IMR-90 (cell line): ENCODE measurements at regions not wholly inside any gene's neighbourhood (a gene's known extent, or its start where the extent isn't known, plus 50 kb on each side); places are given as distances from the start of the nearest gene placed in this dataset.
A peak's percentile ranks its signal among the peaks of the same experiment; 100 is the strongest.

Experiments
- ATAC-seq: fragments of 200-7000 bp; cut with Tn5 transposase; 2 replicates; pipeline ENCODE4 v1.9.1; 2020; ENCODE audit warnings: low read depth, mild to moderate bottlenecking, moderate library complexity
- BruUV-seq: library from RNA; stranded (reverse); fragments of 400-500 nt; replicated peaks from 2 replicates; lab custom pipeline; 2021; lab: Mats Ljungman, UMichigan
- CTCF ChIA-PET: fragments of 300-600 bp; formaldehyde crosslinking; extraction: SDS; loops from one replicate; lab custom pipeline; 2021; ENCODE audit warnings: antibody characterized with exemption; lab: Yijun Ruan, JAX
- POLR2A ChIA-PET: fragments of 300-600 bp; sonication (Branson Sonifier 250); formaldehyde crosslinking; loops from one replicate; lab custom pipeline; 2022; ENCODE audit warnings: antibody characterized with exemption; ENCODE audit not compliant: unreplicated experiment; lab: Charles Lee
- DNase-seq: peaks from one replicate; pipeline ENCODE4 v3.0.0; 2013
- H2AFZ ChIP-seq: replicated peaks from 2 replicates; pipeline ENCODE3; 2013; ENCODE audit warnings: low read length, mild to moderate bottlenecking; ENCODE audit not compliant: poor library complexity
- H2AK5ac ChIP-seq: 2 replicates; pipeline ENCODE4 v1.6.1; 2013; ENCODE audit warnings: low read depth, low read length, inconsistent platforms
- H2AK9ac ChIP-seq: replicated peaks from 2 replicates; pipeline ENCODE3; 2013; ENCODE audit warnings: mild to moderate bottlenecking, low read depth, low read length, moderate library complexity; ENCODE audit not compliant: poor library complexity
- H2BK120ac ChIP-seq: 2 replicates; pipeline ENCODE4 v1.6.1; 2013; ENCODE audit warnings: low read depth, low read length, inconsistent platforms
- H2BK15ac ChIP-seq: 3 replicates; pipeline ENCODE4 v1.6.1; 2013; ENCODE audit warnings: low read depth, low read length, inconsistent platforms
- H2BK20ac ChIP-seq: 2 replicates; pipeline ENCODE4 v1.6.1; 2013; ENCODE audit warnings: low read depth, mild to moderate bottlenecking, inconsistent platforms, low read length, moderate library complexity
- H2BK5ac ChIP-seq: 2 replicates; pipeline ENCODE4 v1.6.1; 2013; ENCODE audit warnings: mild to moderate bottlenecking, low read depth, low read length, inconsistent platforms; ENCODE audit not compliant: poor library complexity, severe bottlenecking
- H3K14ac ChIP-seq: replicated peaks from 2 replicates; pipeline ENCODE4 v1.6.1; 2013; ENCODE audit warnings: low read depth, low read length, inconsistent platforms
- H3K18ac ChIP-seq: 2 replicates; pipeline ENCODE4 v1.6.1; 2013; ENCODE audit warnings: low read depth, low read length, control low read depth
- H3K23ac ChIP-seq: 2 replicates; pipeline ENCODE4 v1.6.1; 2013; ENCODE audit warnings: low read depth, low read length, inconsistent platforms
- H3K27ac ChIP-seq: 2 replicates; pipeline ENCODE4 v1.5.1; 2013; ENCODE audit warnings: mild to moderate bottlenecking, control low read depth, low read length; ENCODE audit not compliant: insufficient read depth
- H3K27me3 ChIP-seq: 2 replicates; pipeline ENCODE4 v1.6.1; 2013; ENCODE audit warnings: low read length; ENCODE audit not compliant: control insufficient read depth, insufficient read depth
- H3K36me3 ChIP-seq: 2 replicates; pipeline ENCODE4 v1.6.1; 2013; ENCODE audit warnings: low read length, mixed read lengths; ENCODE audit not compliant: control insufficient read depth, insufficient read depth
- H3K4ac ChIP-seq: 2 replicates; pipeline ENCODE4 v1.6.1; 2013; ENCODE audit warnings: low read depth, low read length, inconsistent platforms
- H3K4me1 ChIP-seq: 2 replicates; pipeline ENCODE4 v1.6.1; 2013; ENCODE audit warnings: low read length, mixed read lengths; ENCODE audit not compliant: control insufficient read depth, insufficient read depth
- H3K4me2 ChIP-seq: 2 replicates; pipeline ENCODE4 v1.6.1; 2013; ENCODE audit warnings: low read depth, mild to moderate bottlenecking, control low read depth, low read length, moderate library complexity
- H3K4me3 ChIP-seq: 2 replicates; pipeline ENCODE4 v1.5.1; 2013; ENCODE audit warnings: low read depth, mild to moderate bottlenecking, control low read depth, low read length, moderate library complexity; ENCODE audit not compliant: insufficient read depth
- H3K56ac ChIP-seq: 2 replicates; pipeline ENCODE4 v1.6.1; 2013; ENCODE audit warnings: low read length, inconsistent platforms; ENCODE audit not compliant: insufficient read depth; ENCODE audit errors: extremely low read depth
- H3K79me1 ChIP-seq, 2 experiments: 2 replicates each; pipeline ENCODE4 v1.6.1; 2013; ENCODE audit warnings: low read length in 2 of 2, inconsistent platforms in 1 of 2, low read depth in 1 of 2
- H3K9ac ChIP-seq: 2 replicates; pipeline ENCODE4 v1.6.1; 2013; ENCODE audit warnings: low read depth, low read length, control low read depth
- H3K9me1 ChIP-seq: 2 replicates; pipeline ENCODE4 v1.6.1; 2013; ENCODE audit warnings: low read length, inconsistent platforms; ENCODE audit not compliant: insufficient read depth
- H3K9me3 ChIP-seq: 2 replicates; pipeline ENCODE4 v1.6.1; 2013; ENCODE audit warnings: low read length; ENCODE audit not compliant: control insufficient read depth, insufficient read depth
- H4K20me1 ChIP-seq: 2 replicates; pipeline ENCODE4 v1.6.1; 2013; ENCODE audit warnings: low read length, inconsistent platforms; ENCODE audit not compliant: insufficient read depth
- H4K5ac ChIP-seq: 2 replicates; pipeline ENCODE4 v1.6.1; 2013; ENCODE audit warnings: mild to moderate bottlenecking, low read depth, low read length, control low read depth
- H4K8ac ChIP-seq, 2 experiments: 2 replicates each; pipeline ENCODE4 v1.6.1; 2013; ENCODE audit warnings: low read depth in 2 of 2, low read length in 2 of 2, control low read depth in 1 of 2, inconsistent platforms in 1 of 2
- H4K91ac ChIP-seq: 2 replicates; pipeline ENCODE4 v1.6.1; 2013; ENCODE audit warnings: low read depth, low read length, inconsistent platforms; ENCODE audit not compliant: insufficient read depth
- BHLHE40 ChIP-seq: fragments of 150-350 bp; IDR thresholded peaks from 2 replicates; pipeline ENCODE4 v1.6.1; 2016; ENCODE audit warnings: mild to moderate bottlenecking, low read depth, low read length
- CEBPB ChIP-seq: IDR thresholded peaks from 2 replicates; pipeline ENCODE4 v1.6.1; 2012; ENCODE audit warnings: low read depth, low read length, improper control_type of control experiment
- CHD1 ChIP-seq: IDR thresholded peaks from 2 replicates; pipeline ENCODE4 v1.6.1; 2012; ENCODE audit warnings: low read depth, low read length, improper control_type of control experiment
- CTCF ChIP-seq: conservative IDR thresholded peaks from 2 replicates; pipeline ENCODE4 v1.5.1; 2012; ENCODE audit warnings: mild to moderate bottlenecking, low read depth, low read length, improper control_type of control experiment
- ELK1 ChIP-seq: fragments of 150-350 bp; IDR thresholded peaks from 2 replicates; pipeline ENCODE4 v1.6.1; 2016; ENCODE audit warnings: low read depth, mild to moderate bottlenecking, low read length, moderate library complexity, borderline replicate concordance
- FOS ChIP-seq: fragments of 150-350 bp; IDR thresholded peaks from 2 replicates; pipeline ENCODE4 v1.6.1; 2016; ENCODE audit warnings: low read depth, low read length
- MAFK ChIP-seq: IDR thresholded peaks from 2 replicates; pipeline ENCODE4 v1.6.1; 2012; ENCODE audit warnings: low read depth, low read length, improper control_type of control experiment
- MAZ ChIP-seq: IDR thresholded peaks from 2 replicates; pipeline ENCODE4 v1.6.1; 2012; ENCODE audit warnings: low read depth, mild to moderate bottlenecking, low read length, improper control_type of control experiment, moderate library complexity, borderline replicate concordance
- NFE2L2 ChIP-seq: fragments of 150-350 bp; IDR thresholded peaks from 2 replicates; pipeline ENCODE4 v1.6.1; 2016; ENCODE audit warnings: low read depth, mild to moderate bottlenecking, low read length
- POLR2A ChIP-seq: IDR thresholded peaks from 2 replicates; pipeline ENCODE4 v1.6.1; 2012; ENCODE audit warnings: mild to moderate bottlenecking, low read depth, low read length
- RAD21 ChIP-seq: IDR thresholded peaks from 2 replicates; pipeline ENCODE4 v1.6.1; 2012; ENCODE audit warnings: low read length, improper control_type of control experiment
- SMC3 ChIP-seq: fragments of 150-350 bp; IDR thresholded peaks from 2 replicates; pipeline ENCODE4 v1.6.1; 2016; ENCODE audit warnings: low read depth, mild to moderate bottlenecking, antibody characterized with exemption, low read length, moderate library complexity
- WGBS, 2 experiments: methylation state at CpG; one replicate each; pipeline versions ENCODE4 v1.1.5 to v1.1.7; 2013; ENCODE audit warnings: missing lambda C conversion rate in 2 of 2; ENCODE audit not compliant: insufficient read length in 1 of 2; ENCODE audit errors: extremely low coverage in 2 of 2; 5-methylcytosine and 5-hydroxymethylcytosine counted together
- dilution Hi-C: fragments of 300-500 bp; cut with HindIII; formaldehyde crosslinking; loops from one replicate; pipeline ENCODE4 v1.14.3; 2018; ENCODE audit warnings: low sequenced_read_pairs; ENCODE audit not compliant: unreplicated experiment
- in situ Hi-C: fragments of 300-500 bp; cut with MboI; formaldehyde crosslinking; loops from 3 replicates; pipeline ENCODE4 v1.14.3; 2019; ENCODE audit warnings: low sequenced_read_pairs, inconsistent platforms, mixed read lengths
- intact Hi-C: fragments of 100-400 bp; cut with micrococcal nuclease; formaldehyde crosslinking; loops from 2 replicates; pipeline ENCODE4 v1.10.0; 2022

- Histone ChIP-seq H3K36me3 (no peaks in the 10 kb centered on the region), H3K56ac (no peak overlapping the region), H3K9me3 (no peaks in the 10 kb centered on the region), H3K9ac (no peak overlapping the region), H2BK5ac (no peak overlapping the region), H4K20me1 (no peaks in the 10 kb centered on the region), H3K23ac (no peak overlapping the region), H2AK5ac (no peak overlapping the region), H3K4ac (no peak overlapping the region), H3K27ac (no peak overlapping the region), H4K8ac (no peak overlapping the region), H2AFZ (peak overlapping the region; percentile 68), H3K27me3 (peaks cover 27% of the 10 kb centered on the region), H3K18ac (no peak overlapping the region), H2AK9ac (no peak overlapping the region), H4K5ac (no peak overlapping the region), H4K91ac (no peak overlapping the region), H3K4me1 (no peaks in the 10 kb centered on the region), H3K79me1 (no peaks in the 10 kb centered on the region), H3K9me1 (no peaks in the 10 kb centered on the region), H3K4me3 (peak overlapping the region; percentile 13; the same call in 1 of the 2 replicates), H2BK120ac (no peak overlapping the region), H3K4me2 (peak overlapping the region; percentile 85; the same call in 1 of the 2 replicates), H2BK20ac (no peak overlapping the region), H3K14ac (no peak overlapping the region), H2BK15ac (no peak overlapping the region)
- ChIA-PET POLR2A (no interaction called here), CTCF (no interaction called here)
- TF ChIP-seq NFE2L2 (no peak), MAZ (no peak), POLR2A (no peak), SMC3 (no peak), ELK1 (no peak), CHD1 (no peak), CTCF (no peak), BHLHE40 (no peak), CEBPB (no peak), RAD21 (no peak), FOS (no peak), MAFK (no peak)
- ATAC-seq, result peak; percentile 42; the same call in 1 of the 2 replicates
- intact Hi-C loops, result no loop called here
- no TSS peak for BruUV-seq
- dilution Hi-C loops, result no loop called here
- 1% methylated on average over 25 of the region's 69 CpGs; no CpG with 5 or more reads in 1 of the 2 experiments for WGBS, 2 experiments
- in situ Hi-C loops, result no loop called here
- no peak for DNase-seq
Observed at GRCh38 chr10:21172930-21173801, 276.1 kb upstream of the NEBL start.
